ENCODE measurements at regions not wholly inside any gene's neighbourhood (a gene's known extent, or its start where the extent isn't known, plus 50 kb on each side); places are given as distances from the start of the nearest gene placed in this dataset.

- TF ChIP-seq ISL2 (CRISPR knock-in tag; IDR thresholded peaks at IDR 0.05), result peak; percentile 83
- TF ChIP-seq ZNF564 (CRISPR knock-in tag; IDR thresholded peaks at IDR 0.05), result no peak
- TF ChIP-seq ZBTB40 (IDR thresholded peaks at IDR 0.05), result no peak
- no peak for TF ChIP-seq ZBTB40 (CRISPR knock-in tag; IDR thresholded peaks at IDR 0.05)
- TF ChIP-seq TCF7 (IDR thresholded peaks at IDR 0.05; ENCODE audit: low read depth), result peak; percentile 89
- no peak for TF ChIP-seq SMARCE1 (IDR thresholded peaks at IDR 0.05; ENCODE audit: borderline replicate concordance)
- TF ChIP-seq ZNF639 (CRISPR knock-in tag; conservative IDR thresholded peaks at IDR 0.05), result no peak
- no peak for TF ChIP-seq HCFC1 (IDR thresholded peaks at IDR 0.05; ENCODE audit: low read depth, low read length)
- no peak for TF ChIP-seq NR0B2 (CRISPR knock-in tag; IDR thresholded peaks at IDR 0.05)
- TF ChIP-seq ZNF784 (CRISPR knock-in tag; IDR thresholded peaks at IDR 0.05; ENCODE audit: borderline replicate concordance), result no peak
- no peak for TF ChIP-seq ZNF484 (CRISPR knock-in tag; IDR thresholded peaks at IDR 0.05; ENCODE audit: borderline replicate concordance, low read depth)
- peak; percentile 52; the same call in 1 of the 2 replicates for TF ChIP-seq CREM (IDR thresholded peaks at IDR 0.05)
- TF ChIP-seq CREM (CRISPR knock-in tag; IDR thresholded peaks at IDR 0.05), result no peak
- peak; percentile 94 for TF ChIP-seq NR2F2 (IDR thresholded peaks at IDR 0.05; ENCODE audit: borderline replicate concordance, low read depth)
- TF ChIP-seq KMT2A (CRISPR knock-in tag; IDR thresholded peaks at IDR 0.05), result no peak
- peak; percentile 33 for TF ChIP-seq XRCC5 (optimal IDR thresholded peaks at IDR 0.05; ENCODE audit: low read length)
- no peak for TF ChIP-seq SMAD9 (CRISPR knock-in tag; IDR thresholded peaks at IDR 0.05)
- TF ChIP-seq NCOR1 (IDR thresholded peaks at IDR 0.05; ENCODE audit: borderline replicate concordance, low read length), result 0 out of 2 replicates have a peak, but pooled peaks have one; percentile 47
- no peak for TF ChIP-seq PAF1 (CRISPR knock-in tag; IDR thresholded peaks at IDR 0.05)
- no peak for TF ChIP-seq U2AF1 (optimal IDR thresholded peaks at IDR 0.05; ENCODE audit: low read depth, low read length)
These were observed 119.2 kb upstream of the DAAM1 start (continued) for GRCh38 chr14:59069163-59069854.

Measured in HepG2 (cell line).